Right renal pelvis (tissue), 4 donors: ENCODE measurements at regions not wholly inside any gene's neighbourhood (a gene's known extent, or its start where the extent isn't known, plus 50 kb on each side); places are given as distances from the start of the nearest gene placed in this dataset.

Experiments
- DNase-seq, 4 donors: peaks; one replicate each; pipeline ENCODE4 v3.0.0-alpha.2; 2013; ENCODE audit warnings: low read depth in 4 of 4, low spot score in 3 of 4, missing footprints in 1 of 4

GRCh38 chr16:13391337-13391736, 489.9 kb downstream of the SHISA9 start:
- no peak for DNase-seq

DNA sequence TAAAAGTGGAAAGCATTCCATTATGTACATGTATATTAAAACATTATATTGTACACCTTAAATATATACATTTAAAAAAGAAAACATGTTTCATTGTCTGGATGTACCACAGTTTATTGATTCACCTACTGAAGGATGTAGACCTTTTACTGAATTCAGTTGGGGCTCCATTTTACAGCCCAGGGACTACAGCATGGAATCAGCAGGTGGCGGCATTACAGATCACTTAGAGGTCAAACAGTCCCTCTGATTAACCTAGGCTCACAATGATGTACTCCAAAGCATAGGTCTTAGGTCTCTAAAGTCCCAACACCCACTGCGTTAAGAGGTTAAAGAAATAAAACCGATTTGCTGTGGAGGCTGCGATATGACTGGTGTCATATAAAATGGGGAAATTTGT, 490.9 kb downstream of the SHISA9 start:
- DNase-seq: no peak

- no peak for DNase-seq
These were observed 492.4 kb downstream of the SHISA9 start for GRCh38 chr16:13393816-13394215.

- no peak for DNase-seq
These were observed 493.1 kb downstream of the SHISA9 start for GRCh38 chr16:13394488-13394887.

DNA sequence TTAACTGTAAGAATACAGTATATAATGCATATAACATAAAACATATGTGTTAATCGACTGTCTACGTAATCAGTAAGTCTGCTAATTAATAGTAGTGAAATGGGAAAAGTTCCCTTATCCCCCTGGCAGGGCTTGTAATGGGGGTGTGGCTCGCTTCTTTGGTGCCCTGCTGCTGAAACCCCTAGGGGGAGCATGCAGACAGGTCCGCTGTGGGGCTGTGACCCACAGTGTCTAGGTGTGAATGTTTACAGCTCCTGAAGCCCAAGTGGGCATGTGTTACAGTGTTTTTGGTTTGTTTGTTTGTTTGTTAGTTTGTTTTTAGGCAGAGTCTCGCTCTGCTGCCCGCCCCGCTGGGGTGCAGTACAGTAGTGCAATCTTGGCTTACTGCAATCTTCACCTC, 495.7 kb downstream of the SHISA9 start:
- DNase-seq: no peak

DNA sequence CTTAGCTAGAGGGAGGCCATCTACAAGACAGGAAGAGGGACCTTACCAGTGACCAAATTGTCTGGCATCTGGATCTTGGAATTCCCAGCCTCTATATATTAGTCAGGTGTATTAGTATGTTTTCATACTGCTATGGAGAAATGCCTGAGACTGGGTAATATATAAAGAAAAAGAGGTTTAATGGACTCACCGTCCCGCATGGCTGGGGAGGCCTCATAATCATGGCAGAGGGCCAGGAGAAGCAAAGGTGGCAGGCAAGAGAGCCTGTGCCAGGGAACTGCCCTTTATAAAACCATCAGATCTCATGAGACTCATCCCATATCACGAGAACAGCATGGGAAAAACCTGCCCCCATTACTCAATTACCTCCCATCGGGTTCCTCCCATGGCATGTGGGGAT, 500.2 kb downstream of the SHISA9 start:
- DNase-seq: no peak

GRCh38 chr16:13402601-13403000, 501.2 kb downstream of the SHISA9 start:
- no peak for DNase-seq

DNA sequence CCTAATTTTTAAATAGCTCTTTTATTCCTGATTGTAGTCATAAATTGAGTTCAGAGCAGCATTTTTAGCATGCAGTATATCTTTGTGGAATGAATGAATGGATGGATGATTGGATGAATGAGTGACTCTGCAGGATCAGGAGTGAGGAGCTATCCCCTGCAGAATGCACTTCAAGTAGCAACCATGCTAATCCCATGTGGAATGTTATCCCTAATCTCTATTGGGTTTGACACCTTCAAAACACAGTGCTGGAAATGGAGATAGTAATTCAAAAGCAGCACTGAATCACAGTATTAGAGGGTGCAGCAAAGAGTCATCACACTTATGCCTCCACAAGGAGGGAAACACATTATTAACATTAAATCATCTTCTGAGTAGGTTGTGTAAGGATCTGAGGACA, 501.9 kb downstream of the SHISA9 start:
- DNase-seq: no peak

GRCh38 chr16:13414154-13414553, 505.8 kb upstream of the ERCC4 start:
- no peak for DNase-seq

DNA sequence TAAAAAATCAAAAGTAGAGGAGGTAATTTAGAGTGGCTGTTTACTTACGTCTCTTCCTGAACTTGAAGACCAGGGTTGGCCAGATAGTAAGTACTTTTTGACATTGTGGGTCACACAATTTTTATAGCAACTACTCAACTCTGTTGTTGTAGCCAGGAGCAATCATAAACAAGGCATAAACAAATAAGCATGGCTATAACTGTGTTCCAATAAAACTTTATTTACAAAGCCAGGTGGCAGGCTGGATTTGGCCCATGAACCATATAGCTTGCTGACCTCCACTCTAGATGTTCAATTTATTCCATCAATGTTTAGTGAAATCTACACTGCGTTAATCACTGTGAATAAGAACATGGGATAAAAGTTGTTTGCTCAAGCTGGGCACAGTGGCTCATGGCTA, 500.4 kb upstream of the ERCC4 start:
- DNase-seq: no peak

DNA sequence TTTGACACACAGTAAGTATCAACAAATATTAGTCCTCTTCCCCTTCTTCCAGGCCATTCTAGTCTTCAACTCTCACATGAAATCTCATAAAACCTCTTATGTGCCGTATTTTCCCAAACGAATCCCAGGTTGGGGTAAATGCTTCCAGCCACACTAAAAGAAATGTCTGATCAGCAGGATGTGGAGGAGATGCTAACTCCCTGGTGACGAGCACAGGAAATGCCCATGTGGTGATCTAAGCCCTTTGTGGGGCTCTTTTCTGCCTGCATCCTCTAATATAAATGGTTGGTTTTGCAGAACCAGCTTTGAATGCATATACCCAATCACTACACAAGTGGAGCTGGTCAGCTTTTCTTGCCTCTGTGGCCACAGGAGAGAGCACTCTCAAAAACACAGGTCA, 498.2 kb upstream of the ERCC4 start:
- no peak for DNase-seq

- no peak for DNase-seq
These were observed 494.1 kb upstream of the ERCC4 start for GRCh38 chr16:13425836-13426235.

DNA sequence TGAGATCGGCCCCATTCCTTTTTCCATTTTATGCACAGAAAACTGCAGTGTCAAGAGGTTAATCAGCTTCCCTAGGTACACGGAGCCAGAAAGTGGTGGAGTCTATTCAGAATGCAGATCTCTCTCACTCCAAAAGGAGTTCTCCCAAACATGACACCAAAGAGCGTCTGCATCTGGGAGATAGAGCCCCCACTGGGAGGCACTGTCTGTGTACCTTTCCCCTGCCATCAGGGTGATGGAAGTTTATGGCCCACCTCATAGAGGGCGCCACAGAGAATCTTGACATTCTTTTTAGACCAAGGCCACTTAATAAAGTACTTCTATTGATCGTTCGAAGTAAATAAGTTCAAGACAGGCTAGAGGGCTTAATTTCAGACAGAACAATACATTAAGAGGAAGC, 493.7 kb upstream of the ERCC4 start:
- no peak for DNase-seq

GRCh38 chr16:13426736-13427135, 493.2 kb upstream of the ERCC4 start:
- no peak for DNase-seq

DNA sequence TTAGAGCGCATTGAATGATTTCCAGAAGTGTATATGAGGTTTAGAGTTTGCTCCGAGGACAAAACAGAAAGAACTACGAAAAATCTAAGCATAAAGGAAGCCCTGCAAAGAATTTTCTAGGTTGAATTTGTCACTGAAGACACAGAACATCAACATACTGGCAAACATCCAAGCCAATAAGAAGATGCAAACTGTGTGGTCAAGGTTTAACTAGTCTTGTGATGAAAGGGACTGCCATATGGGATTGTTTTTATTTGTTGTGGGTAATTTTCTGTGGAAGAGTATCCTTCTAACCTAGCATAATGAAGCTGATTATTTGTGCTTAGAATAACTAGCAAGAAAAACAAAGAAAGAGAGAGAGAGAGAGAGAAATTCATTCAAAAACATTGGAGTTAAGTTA, 492.0 kb upstream of the ERCC4 start:
- DNase-seq: no peak

GRCh38 chr16:13429416-13429815, 490.5 kb upstream of the ERCC4 start:
- no peak for DNase-seq

GRCh38 chr16:13435415-13435814, 484.5 kb upstream of the ERCC4 start:
- DNase-seq: no peak

- no peak for DNase-seq
These were observed 484.0 kb upstream of the ERCC4 start for GRCh38 chr16:13435873-13436474.

- DNase-seq: peak in 3 of 4 donors; percentile 58 to 83 (median 81)
These were observed 483.1 kb upstream of the ERCC4 start for GRCh38 chr16:13436641-13437412.

DNA sequence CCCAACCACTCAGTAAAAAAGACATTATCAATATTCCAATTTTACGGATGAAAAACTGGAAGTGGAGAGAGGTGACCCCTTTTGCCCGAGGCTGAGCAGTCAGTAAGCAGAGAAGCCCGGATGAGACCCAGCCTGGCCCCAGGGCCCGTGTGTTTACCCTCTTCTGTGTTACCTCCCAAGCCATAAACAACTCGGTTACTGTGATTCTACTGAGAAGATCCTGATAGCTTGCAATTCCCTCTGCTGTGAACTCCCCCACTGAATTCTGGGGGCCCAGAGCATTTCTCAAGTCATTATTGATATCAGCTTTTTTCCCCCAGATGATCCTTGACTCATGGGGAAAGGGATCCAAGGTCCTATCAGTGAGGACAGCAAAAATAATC, 482.6 kb upstream of the ERCC4 start:
- no peak for DNase-seq

GRCh38 chr16:13438064-13438463, 481.9 kb upstream of the ERCC4 start:
- no peak for DNase-seq

GRCh38 chr16:13439766-13440165, 480.2 kb upstream of the ERCC4 start:
- no peak for DNase-seq

DNA sequence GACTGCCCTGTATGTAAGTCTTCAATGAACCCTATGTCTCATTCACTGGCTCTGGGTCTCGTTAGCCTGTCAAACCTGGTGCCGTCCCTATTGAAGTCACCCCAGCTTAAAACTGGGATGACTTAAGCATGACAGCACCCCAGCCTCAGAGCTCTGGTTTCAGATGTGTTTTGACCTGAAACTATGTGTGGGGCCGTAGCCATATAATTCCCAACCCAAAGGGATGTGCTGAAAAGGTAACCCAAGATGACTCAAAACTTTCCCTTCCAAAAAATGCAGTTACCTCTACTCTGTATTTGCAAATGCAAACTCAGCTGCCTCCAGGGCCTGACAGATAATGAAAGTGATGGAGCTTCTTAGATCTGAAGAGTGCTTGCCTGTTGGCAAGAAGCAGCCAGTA, 478.3 kb upstream of the ERCC4 start:
- DNase-seq: no peak
